ENCODE measurements at regions not wholly inside any gene's neighbourhood (a gene's known extent, or its start where the extent isn't known, plus 50 kb on each side); places are given as distances from the start of the nearest gene placed in this dataset.

DNA sequence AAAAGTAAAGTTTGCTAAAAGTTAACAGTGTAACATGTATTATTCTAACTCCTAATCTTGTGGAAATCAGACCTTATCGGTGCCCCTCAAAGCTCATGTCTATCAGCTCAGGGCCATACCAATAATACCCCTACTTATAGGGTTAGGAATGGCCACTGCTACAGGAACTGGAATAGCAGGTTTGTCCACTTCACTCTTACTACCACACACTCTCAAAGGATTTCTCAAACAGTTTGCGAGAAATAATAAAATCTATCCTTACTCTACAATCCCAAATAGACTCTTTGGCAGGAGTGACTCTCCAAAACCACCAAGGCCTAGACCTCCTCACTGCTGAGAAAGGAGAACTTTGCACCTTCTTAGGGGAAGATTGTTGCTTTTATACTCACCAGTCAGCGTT is 1677.7 kb downstream of the OLFM4 start:
- Histone ChIP-seq H3K79me1 (ENCODE audit: low read depth, low read length) (no peaks in the 10 kb centered on the region), H3K79me2 (ENCODE audit: control insufficient read depth in 1 of 2, insufficient read depth in 2 of 2, low read length in 2 of 2) (no peaks in the 10 kb centered on the region), H3K18ac (ENCODE audit: extremely low read depth, low read length) (no peak overlapping the region), H3K4ac (replicated peaks; ENCODE audit: insufficient read length, low read depth, low read length) (no peak overlapping the region), H3K27ac (ENCODE audit: low read depth, low read length) (no peak overlapping the region), H3K56ac (replicated peaks; ENCODE audit: insufficient read length, low read depth, low read length) (no peak overlapping the region), H3K4me3 (ENCODE audit: extremely low read depth in 1 of 4, insufficient read depth in 2 of 4, low read depth in 3 of 4, low read length in 4 of 4) (no peak overlapping the region), H3K23me2 (ENCODE audit: low read depth, low read length) (no peaks in the 10 kb centered on the region), H3K36me3 (ENCODE audit: control insufficient read depth in 2 of 4, insufficient read depth in 4 of 4, low read length in 3 of 4) (no peaks in the 10 kb centered on the region), H2BK120ac (replicated peaks; ENCODE audit: low read depth, low read length) (no peak overlapping the region), H2AFZ (ENCODE audit: low read length) (no peak overlapping the region), H3K4me1 (replicated peaks in 1 of 4; ENCODE audit: control insufficient read depth in 3 of 4, insufficient read depth in 4 of 4, low read length in 3 of 4) (no peaks in the 10 kb centered on the region), H3K14ac (ENCODE audit: insufficient read length) (no peak overlapping the region), H2AK5ac (ENCODE audit: low read depth, low read length) (no peak overlapping the region), H4K91ac (replicated peaks; ENCODE audit: insufficient read length, low read length) (no peak overlapping the region), H3K4me2 (ENCODE audit: insufficient read depth in 1 of 2, low read depth in 2 of 2, low read length in 2 of 2) (no peak overlapping the region), H2BK12ac (ENCODE audit: low read depth, low read length) (no peak overlapping the region), H2BK5ac (ENCODE audit: low read depth, low read length) (no peak overlapping the region), H4K5ac (ENCODE audit: insufficient read length, low read depth, low read length) (no peak overlapping the region), H3K9ac (replicated peaks in 1 of 4; ENCODE audit: extremely low read depth in 1 of 4, low read depth in 3 of 4, low read length in 3 of 4) (no peak overlapping the region), H3K27me3 (replicated peaks in 1 of 4; ENCODE audit: control insufficient read depth in 3 of 4, extremely low read depth in 1 of 4, insufficient read depth in 3 of 4, low read length in 3 of 4) (no peaks in the 10 kb centered on the region), H2BK20ac (ENCODE audit: low read length) (no peak overlapping the region), H4K8ac (ENCODE audit: extremely low read depth, insufficient read depth, low read length) (no peak overlapping the region), H3K23ac (ENCODE audit: insufficient read length) (no peak overlapping the region), H4K20me1 (replicated peaks in 1 of 2; ENCODE audit: control insufficient read depth in 1 of 2, insufficient read depth in 2 of 2, low read length in 2 of 2) (no peaks in the 10 kb centered on the region), H3K9me3 (ENCODE audit: insufficient read depth in 2 of 2, low read depth in 1 of 2, low read length in 1 of 2) (peaks cover 0 to 3% of the 10 kb centered on the region in 2 experiments; a peak in 2 of 4 replicates), H2BK15ac (ENCODE audit: low read length) (no peak overlapping the region)
- no peak for DNase-seq (ENCODE audit: low read depth in 1 of 2, low spot score in 2 of 2)
- 93% methylated on average over 3 of the region's 3 CpGs; no CpG with 5 or more reads in 1 of the 2 experiments for WGBS, 2 experiments (ENCODE audit: extremely low coverage in 1 of 2, insufficient coverage in 1 of 2, insufficient read length in 1 of 2, insufficient replicate concordance in 2 of 2, low coverage in 1 of 2, low lambda C conversion rate in 2 of 2, missing lambda C conversion rate in 1 of 2)
- POLR2A ChIA-PET (ENCODE audit: partially characterized antibody) = no interaction called here
- TF ChIP-seq JUN (IDR thresholded peaks at IDR 0.05; ENCODE audit: low read depth, low read length) (no peak), RBBP5 (IDR thresholded peaks at IDR 0.05; ENCODE audit: borderline replicate concordance, low read depth, low read length) (no peak)
- no peak for FAIRE-seq
- CTCF ChIA-PET (ENCODE audit: partially characterized antibody) = interaction anchor here (1.0 to 1.2 kb wide), 2 partner anchors 12 to 538 kb away, joined by 3 read pairs; no protein-coding TSS in a partner anchor

All from H1 (cell line).